ENCODE measurements at regions not wholly inside any gene's neighbourhood (a gene's known extent, or its start where the extent isn't known, plus 50 kb on each side); places are given as distances from the start of the nearest gene placed in this dataset.

GRCh38 chr7:46775020-46775419 is 806.9 kb downstream of the TNS3 start:
- TF ChIP-seq CTCF (IDR thresholded peaks at IDR 0.05) (no peak), POLR2A (IDR thresholded peaks at IDR 0.05) (no peak)
